A549 (cell line): ENCODE measurements at regions not wholly inside any gene's neighbourhood (a gene's known extent, or its start where the extent isn't known, plus 50 kb on each side); places are given as distances from the start of the nearest gene placed in this dataset.

Experiments used
- CTCF ChIP-seq: fragments of >200 bp; sonication (Bioruptor Twin); formaldehyde crosslinking; IDR thresholded peaks from 3 replicates; pipeline ENCODE4 v1.5.1; 2016
- GATA3 ChIP-seq: IDR thresholded peaks from 2 replicates; pipeline ENCODE4 v1.6.1; 2012; ENCODE audit warnings: borderline replicate concordance
- HDAC2 ChIP-seq: fragments of 200-600 bp; sonication (generic); IDR thresholded peaks from 2 replicates; pipeline ENCODE4 v1.6.1; 2016
- MYC ChIP-seq: IDR thresholded peaks from 2 replicates; pipeline ENCODE4 v1.6.1; 2012; ENCODE audit warnings: mild to moderate bottlenecking, inconsistent platforms, low read length, improper control_type of control experiment, borderline replicate concordance
- NFE2L2 ChIP-seq: fragments of 150-350 bp; conservative IDR thresholded peaks from 2 replicates; pipeline ENCODE4 v1.6.1; 2014; ENCODE audit warnings: low read length
- PBX3 ChIP-seq: IDR thresholded peaks from 2 replicates; pipeline ENCODE4 v1.6.1; 2012
- PHF8 ChIP-seq: fragments of 200-600 bp; sonication (generic); IDR thresholded peaks from 2 replicates; pipeline ENCODE4 v1.6.1; 2016; ENCODE audit warnings: low read depth, mild to moderate bottlenecking, antibody characterized with exemption, moderate library complexity, borderline replicate concordance

- TF ChIP-seq NFE2L2 = no peak
- no peak for TF ChIP-seq CTCF
- TF ChIP-seq PBX3 = no peak
- no peak for TF ChIP-seq GATA3
- no peak for TF ChIP-seq HDAC2
- TF ChIP-seq PHF8 = no peak
- TF ChIP-seq MYC = no peak
These were observed 349.7 kb upstream of the FAR2 start for GRCh38 chr12:28799348-28799747.
